GM19240 (cell line): ENCODE measurements at regions not wholly inside any gene's neighbourhood (a gene's known extent, or its start where the extent isn't known, plus 50 kb on each side); places are given as distances from the start of the nearest gene placed in this dataset.
"Not testable (repeated sequence)": the region's sequence is repeated elsewhere in the genome, so short reads cannot be mapped to it uniquely, and the experiment has no call there.

Experiments used
- DNase-seq: peaks from one replicate; pipeline ENCODE4 v3.0.0; 2011; ENCODE audit warnings: low spot score; ENCODE audit not compliant: insufficient read length

GRCh38 chr17:45646288-45646988, 137.7 kb upstream of the CRHR1 start:
- DNase-seq, result no peak

DNA sequence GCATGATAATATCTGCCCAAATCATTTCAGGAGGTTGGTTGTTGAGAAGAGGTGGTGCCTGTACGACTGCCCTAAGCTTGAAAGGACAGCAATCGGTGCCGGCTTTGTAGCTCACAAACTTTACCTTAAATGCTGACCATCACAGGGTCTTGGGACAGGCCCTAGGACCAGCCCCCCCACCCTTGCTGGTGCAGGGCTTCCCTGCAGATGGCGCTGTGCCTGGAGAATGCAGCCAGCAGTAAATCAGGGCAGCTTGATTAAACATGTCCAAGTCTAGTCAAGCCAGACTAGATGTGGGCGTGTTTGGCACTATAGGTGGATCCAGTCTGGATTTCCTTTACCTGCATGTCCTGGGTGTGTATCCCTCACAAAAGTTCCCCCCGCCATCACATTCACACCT, 135.5 kb upstream of the CRHR1 start:
- no peak for DNase-seq

GRCh38 chr17:45649796-45650195, 134.3 kb upstream of the CRHR1 start:
- DNase-seq, result no peak

DNA sequence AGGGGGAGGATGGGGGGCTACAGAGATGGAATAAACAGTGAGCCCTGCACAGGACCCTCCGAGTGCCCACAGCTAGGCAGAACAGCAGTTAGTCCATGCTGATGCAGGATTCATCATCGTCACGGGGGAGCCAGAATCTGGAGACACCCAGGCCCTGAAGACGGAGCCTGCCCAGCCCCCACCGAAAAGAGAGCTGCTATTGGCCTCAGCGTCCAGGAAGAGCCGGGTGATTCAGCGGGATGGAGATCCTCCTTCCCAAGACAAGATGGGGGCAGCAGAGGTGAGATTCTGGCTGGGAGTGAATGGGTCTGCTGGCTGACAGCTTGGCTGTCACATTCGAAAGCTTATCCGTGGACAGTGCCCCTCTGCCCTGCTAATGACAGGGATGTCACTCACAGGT, 133.6 kb upstream of the CRHR1 start:
- no peak for DNase-seq

DNA sequence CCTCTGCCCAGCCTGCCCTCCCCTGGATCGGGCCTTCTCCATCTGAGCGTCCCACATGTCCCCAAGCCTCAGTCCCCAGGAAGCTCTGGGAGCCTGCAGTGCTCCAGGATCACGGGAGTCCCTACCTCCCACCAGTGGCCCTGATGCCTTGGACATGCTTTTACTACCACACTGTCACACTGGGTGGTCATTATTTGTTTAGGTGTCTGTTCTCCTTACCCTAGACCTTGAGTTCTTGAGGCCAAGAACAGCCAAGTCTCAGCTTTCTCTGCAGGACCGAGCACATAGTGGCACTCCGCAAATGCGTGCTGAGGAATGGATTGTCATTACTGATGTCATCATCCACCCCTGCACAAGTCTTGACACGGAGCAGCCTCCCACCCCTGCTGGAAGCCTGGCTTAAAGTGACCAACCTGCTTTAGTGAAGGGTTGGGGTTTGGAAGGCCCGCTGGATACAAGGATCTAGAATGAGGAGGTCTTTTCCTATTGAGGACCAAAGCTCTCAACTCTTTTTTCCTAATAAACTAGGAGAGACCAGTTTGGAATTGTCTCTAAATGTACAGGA, 132.9 kb upstream of the CRHR1 start:
- no peak for DNase-seq

GRCh38 chr17:45653616-45654015, 130.5 kb upstream of the CRHR1 start:
- DNase-seq, result no peak

DNA sequence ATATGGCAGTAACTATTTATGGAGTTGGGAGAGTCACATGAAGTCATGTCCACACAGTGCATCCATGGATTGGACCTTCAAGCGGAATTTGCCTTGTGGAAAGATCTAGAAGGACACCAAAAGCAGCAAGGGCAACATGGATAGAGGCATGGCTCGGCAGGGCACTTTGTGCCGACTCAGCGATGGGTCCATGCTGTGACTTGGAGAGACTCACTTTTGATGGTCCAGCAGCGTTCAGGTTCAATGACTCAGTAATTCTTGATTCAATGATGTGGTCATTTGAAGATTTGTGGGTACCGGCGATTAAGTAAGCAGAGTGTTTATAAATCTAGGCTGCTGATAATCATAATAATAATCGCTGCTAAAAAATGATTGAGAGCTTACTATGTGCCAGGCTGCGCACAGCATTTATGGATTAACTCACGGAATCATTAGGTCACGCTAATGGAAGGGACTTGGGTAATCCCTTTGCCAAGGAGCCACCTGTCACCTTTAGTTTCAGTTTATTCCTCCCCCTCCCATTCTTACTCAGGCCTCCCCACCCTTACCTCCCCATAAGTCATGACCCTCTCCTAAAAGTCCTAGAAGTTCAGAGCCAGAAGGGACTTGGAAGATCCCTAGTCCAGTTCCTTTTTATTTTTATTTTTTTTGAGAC, 127.5 kb upstream of the CRHR1 start:
- DNase-seq, result no peak

DNA sequence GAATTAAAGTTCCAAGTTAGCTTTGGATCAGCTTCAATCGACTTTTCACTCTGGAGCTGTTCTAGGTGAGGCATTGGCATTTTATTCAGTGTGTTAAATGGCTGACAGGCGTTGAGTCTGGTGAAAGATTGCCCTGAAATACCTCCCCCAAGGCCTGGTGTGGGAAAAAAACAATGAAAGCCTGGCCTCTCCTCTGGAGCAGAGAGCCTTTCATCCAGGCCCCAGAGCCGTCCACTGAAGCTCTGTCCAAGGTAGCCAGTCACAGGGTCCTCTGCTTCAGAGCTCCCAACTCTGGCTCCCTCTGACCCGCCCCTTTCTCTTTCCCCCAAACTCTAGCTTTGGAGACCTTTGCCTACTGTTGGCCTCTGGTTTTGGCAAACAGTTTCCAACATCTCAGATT, 123.6 kb upstream of the CRHR1 start:
- no peak for DNase-seq

GRCh38 chr17:45662432-45662831, 121.7 kb upstream of the CRHR1 start:
- DNase-seq, result no peak

- DNase-seq, result no peak
Observed at GRCh38 chr17:45663772-45664171, 120.3 kb upstream of the CRHR1 start.

GRCh38 chr17:45664921-45665320, 119.2 kb upstream of the CRHR1 start:
- DNase-seq, result no peak

DNA sequence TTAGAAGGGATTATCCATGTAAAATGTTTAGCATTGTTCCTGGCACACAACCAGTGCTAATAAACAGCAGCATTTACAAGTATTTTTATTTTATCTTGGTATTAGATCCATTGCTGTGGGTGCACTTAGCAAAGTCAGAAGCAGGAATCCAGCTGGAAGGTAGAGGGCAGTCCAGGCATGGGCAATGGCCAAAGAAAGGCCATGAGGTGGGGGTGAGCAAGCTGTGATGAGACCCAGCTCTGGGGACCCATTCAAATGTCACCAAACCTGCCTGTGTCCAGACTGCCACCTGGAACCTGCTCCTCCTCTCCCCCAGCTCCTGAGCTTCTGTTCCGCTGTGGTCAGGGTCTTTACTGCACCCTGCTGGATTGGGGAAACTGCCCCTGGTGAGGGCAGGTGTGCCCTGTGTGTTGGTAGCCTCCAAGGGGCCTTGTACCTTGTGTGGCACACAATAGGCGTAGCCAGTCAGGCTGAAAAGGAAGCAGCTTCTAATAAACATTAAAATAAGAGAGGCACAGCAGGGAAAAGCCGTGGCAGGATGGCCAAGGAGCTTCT, 118.0 kb upstream of the CRHR1 start:
- DNase-seq, result no peak

GRCh38 chr17:45666641-45667040, 117.5 kb upstream of the CRHR1 start:
- DNase-seq, result no peak

DNA sequence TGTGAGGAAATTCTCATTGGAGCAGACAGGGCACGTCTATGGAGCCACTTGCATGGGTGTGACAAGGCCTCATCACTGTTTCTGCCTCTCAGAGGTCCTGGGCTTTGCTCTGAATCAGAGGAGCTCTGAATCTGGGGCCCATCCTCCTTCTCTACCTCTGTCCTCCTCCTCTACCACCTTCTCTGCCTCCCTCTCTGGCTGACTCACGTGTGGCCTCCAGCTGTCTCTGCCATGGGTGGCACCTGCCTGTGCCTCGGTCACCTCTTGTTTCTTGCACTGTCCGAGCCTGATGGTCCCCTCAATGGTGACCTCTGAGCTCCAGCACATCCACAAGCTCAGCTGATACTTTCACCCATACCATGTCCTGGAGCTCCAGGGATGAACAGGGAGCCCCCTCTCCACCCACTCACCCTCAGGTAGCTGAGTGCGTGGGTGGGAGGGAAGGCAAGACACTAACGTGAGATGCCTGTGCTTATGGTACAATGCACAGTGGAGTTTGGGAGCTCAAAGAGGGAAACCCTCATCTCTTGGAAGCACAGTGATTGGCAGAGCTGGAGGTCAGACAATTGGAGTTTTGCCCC, 116.4 kb upstream of the CRHR1 start:
- DNase-seq, result no peak

GRCh38 chr17:45668316-45668715, 115.8 kb upstream of the CRHR1 start:
- no peak for DNase-seq

DNA sequence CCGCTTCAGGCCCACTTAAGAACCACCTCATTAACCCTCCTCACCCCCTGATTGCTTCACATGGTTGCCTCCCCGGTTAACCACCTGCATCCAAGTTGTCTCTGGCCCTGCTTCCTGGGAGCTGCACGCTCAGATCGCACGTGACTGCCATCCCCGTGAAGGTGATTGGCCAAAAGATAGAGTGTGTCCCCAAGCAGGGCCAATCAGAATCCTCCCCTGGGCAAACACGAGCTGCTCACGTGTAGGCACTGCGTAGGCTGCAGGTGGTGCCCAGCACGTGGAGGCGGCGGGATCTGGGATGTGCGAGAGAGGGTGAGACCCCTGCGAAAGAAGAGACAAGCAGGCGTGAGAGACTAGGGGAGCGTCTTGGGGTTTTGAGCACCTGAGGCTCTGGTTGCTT, 111.8 kb upstream of the CRHR1 start:
- DNase-seq, result no peak

GRCh38 chr17:45672792-45673191, 111.3 kb upstream of the CRHR1 start:
- no peak for DNase-seq

DNA sequence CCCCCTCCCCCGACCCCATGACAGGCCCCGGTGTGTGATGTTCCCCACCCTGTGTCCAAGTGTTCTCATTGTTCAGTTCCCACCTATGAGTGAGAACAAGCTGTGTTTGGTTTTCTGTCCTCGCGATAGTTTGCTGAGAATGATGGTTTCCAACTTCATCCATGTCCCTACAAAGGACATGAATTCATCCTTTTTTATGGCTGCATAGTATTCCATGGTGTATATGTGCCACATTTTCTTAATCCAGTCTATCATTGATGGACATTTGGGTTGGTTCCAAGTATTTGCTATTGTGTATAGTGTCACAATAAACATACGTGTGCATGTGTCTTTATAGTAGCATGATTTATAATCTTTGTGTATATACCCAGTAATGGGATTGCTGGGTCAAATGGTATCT, 110.4 kb upstream of the CRHR1 start:
- DNase-seq, result not testable (repeated sequence)

- DNase-seq, result no peak
Observed at GRCh38 chr17:45675012-45675411, 109.1 kb upstream of the CRHR1 start.

- DNase-seq, result no peak
Observed at GRCh38 chr17:45675892-45676291, 108.2 kb upstream of the CRHR1 start.

DNA sequence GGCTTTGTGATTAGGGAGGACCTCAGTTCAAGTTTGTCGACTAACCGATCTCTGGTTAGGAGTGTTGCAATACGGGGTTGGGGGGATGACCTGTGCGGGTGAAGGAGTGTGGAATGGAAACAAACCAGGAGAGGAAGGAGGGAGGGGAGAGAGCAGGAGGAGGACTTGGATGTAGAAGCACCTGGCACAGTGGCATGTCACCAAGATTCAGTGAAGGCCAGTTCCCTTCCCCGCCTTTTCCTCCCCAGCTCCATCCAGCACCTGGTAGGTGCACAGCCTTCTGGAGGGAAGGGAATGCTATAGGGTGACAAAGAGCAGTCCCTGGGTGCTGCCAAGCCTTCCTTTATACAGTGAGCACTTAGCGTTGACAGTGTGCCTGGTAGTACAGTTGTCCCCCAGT, 107.4 kb upstream of the CRHR1 start:
- no peak for DNase-seq

DNA sequence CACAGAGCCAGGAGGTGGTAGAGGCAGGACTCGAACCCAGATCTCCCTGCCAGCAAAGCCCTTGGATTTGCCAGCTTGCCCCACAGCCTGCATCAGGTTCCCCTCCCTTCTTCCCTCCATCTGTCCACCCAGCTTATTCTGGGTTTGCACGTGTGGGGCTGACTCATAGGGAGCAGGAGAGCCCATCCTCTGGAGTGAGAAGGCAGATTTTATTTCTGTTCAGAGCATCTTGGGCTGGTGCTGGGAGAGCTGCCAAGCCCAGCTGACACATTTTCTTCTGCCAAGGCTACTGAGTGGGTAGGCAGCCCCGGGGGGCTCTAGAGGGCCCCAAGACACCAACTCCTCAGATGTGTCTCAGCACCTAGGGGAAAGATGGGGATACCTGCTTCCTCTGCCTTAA, 106.3 kb upstream of the CRHR1 start:
- DNase-seq, result no peak
